SK-N-SH (cell line): ENCODE measurements at regions not wholly inside any gene's neighbourhood (a gene's known extent, or its start where the extent isn't known, plus 50 kb on each side); places are given as distances from the start of the nearest gene placed in this dataset.

ENCODE experiments used
- CTCF ChIP-seq: fragments of 200-600 bp; sonication (generic); IDR thresholded peaks from 2 replicates; pipeline ENCODE4 v1.6.1; 2017; ENCODE audit warnings: antibody characterized with exemption, mild to moderate bottlenecking, moderate library complexity
- EP300 ChIP-seq, 2 experiments: IDR thresholded peaks; 2 replicates each; pipeline versions ENCODE4 v1.4.0 to v1.6.1; 2012; ENCODE audit warnings: borderline replicate concordance in 1 of 2, low read depth in 1 of 2, low read length in 1 of 2
- EZH2phosphoT487 ChIP-seq: fragments of 200-600 bp; sonication (generic); IDR thresholded peaks from 2 replicates; pipeline ENCODE4 v1.6.1; 2017; ENCODE audit warnings: low read depth, mixed run types, mild to moderate bottlenecking, antibody characterized with exemption, moderate library complexity, borderline replicate concordance
- FOXM1 ChIP-seq: IDR thresholded peaks from 2 replicates; pipeline ENCODE4 v1.4.0; 2012; ENCODE audit warnings: low read depth, mild to moderate bottlenecking
- JUND ChIP-seq: IDR thresholded peaks from 2 replicates; pipeline ENCODE4 v1.4.0; 2012
- SIN3A ChIP-seq: IDR thresholded peaks from 2 replicates; pipeline ENCODE4 v1.6.1; 2012; ENCODE audit warnings: low read depth, mild to moderate bottlenecking, low read length, moderate library complexity, borderline replicate concordance
- SMC3 ChIP-seq: IDR thresholded peaks from 2 replicates; pipeline ENCODE4 v1.6.1; 2012; ENCODE audit warnings: low read depth, low read length, improper control_type of control experiment
- USF2 ChIP-seq: fragments of 150-350 bp; IDR thresholded peaks from 2 replicates; pipeline ENCODE4 v1.6.1; 2017; ENCODE audit warnings: antibody characterized with exemption, low read length, low read depth, borderline replicate concordance
- YY1 ChIP-seq: IDR thresholded peaks from 2 replicates; pipeline ENCODE4 v1.4.0; 2012; ENCODE audit warnings: low read depth, mild to moderate bottlenecking

GRCh38 chr2:234292205-234292961 lies 204.5 kb downstream of the ARL4C start:
- TF ChIP-seq CTCF, result no peak
- TF ChIP-seq SIN3A, result no peak
- TF ChIP-seq EZH2phosphoT487, result no peak
- TF ChIP-seq YY1, result no peak
- TF ChIP-seq JUND, result no peak
- no peak for TF ChIP-seq USF2
- TF ChIP-seq FOXM1, result no peak
- TF ChIP-seq EP300 (IDR thresholded peaks at IDR 0.05; ENCODE audit: borderline replicate concordance in 1 of 2, low read depth in 1 of 2, low read length in 1 of 2), result no peak
- TF ChIP-seq SMC3, result no peak
